CD4-positive, alpha-beta T cell (primary cell): ENCODE measurements at regions not wholly inside any gene's neighbourhood (a gene's known extent, or its start where the extent isn't known, plus 50 kb on each side); places are given as distances from the start of the nearest gene placed in this dataset.

Experiments used
- ATAC-seq: fragments of 200-7000 bp; cut with Tn5 transposase; one replicate; pipeline ENCODE4 v1.10.0; 2022; ENCODE audit warnings: mild to moderate bottlenecking; ENCODE audit not compliant: poor library complexity
- CTCF ChIA-PET: fragments of 350-600 bp; sonication (Branson Sonifier 250); formaldehyde crosslinking; loops from one replicate; lab custom pipeline; 2021; ENCODE audit warnings: antibody characterized with exemption, inconsistent platforms; lab: Charles Lee
- POLR2A ChIA-PET: fragments of 350-600 bp; sonication (Branson Sonifier 250); formaldehyde crosslinking; loops from one replicate; lab custom pipeline; 2021; ENCODE audit warnings: antibody characterized with exemption, inconsistent platforms; lab: Charles Lee
- DNase-seq, 14 experiments: peaks; one replicate each; pipeline ENCODE4 v3.0.0-alpha.2; 2013 to 2020; ENCODE audit warnings: mixed read lengths in 2 of 14
- H3K27ac ChIP-seq, 2 donors: one replicate each; pipeline versions ENCODE4 v1.5.1 to v1.7.0; 2013; ENCODE audit warnings: low read length in 2 of 2, low read depth in 1 of 2, mild to moderate bottlenecking in 1 of 2
- H3K27me3 ChIP-seq, 2 experiments: 1 replicate in 1 of 2; 2 replicates in 1 of 2; pipeline versions ENCODE4 v1.6.1 to v1.7.0; 2013; ENCODE audit warnings: low read length in 2 of 2, control low read depth in 1 of 2, mild to moderate bottlenecking in 1 of 2, moderate library complexity in 1 of 2; ENCODE audit not compliant: insufficient read depth in 2 of 2, control insufficient read depth in 1 of 2
- H3K36me3 ChIP-seq: one replicate; pipeline ENCODE4 v1.6.1; 2013; ENCODE audit warnings: low read length, control low read depth; ENCODE audit not compliant: insufficient read depth
- H3K4me1 ChIP-seq: one replicate; pipeline ENCODE4 v1.6.1; 2013; ENCODE audit warnings: low read length, control low read depth; ENCODE audit not compliant: insufficient read depth
- H3K4me3 ChIP-seq: one replicate; pipeline ENCODE4 v1.5.1; 2013; ENCODE audit warnings: mild to moderate bottlenecking, low read length, moderate library complexity
- H3K9me3 ChIP-seq, 2 experiments: 1 replicate in 1 of 2; 2 replicates in 1 of 2; pipeline versions ENCODE4 v1.6.1 to v1.7.0; 2013; ENCODE audit warnings: low read length in 2 of 2, mild to moderate bottlenecking in 2 of 2, control low read depth in 1 of 2, moderate library complexity in 1 of 2; ENCODE audit not compliant: control insufficient read depth in 1 of 2, insufficient read depth in 1 of 2
- H3K27ac Mint-ChIP-seq: one replicate; pipeline ENCODE4 v1.8.0; 2020; ENCODE audit warnings: mixed read lengths
- H3K27me3 Mint-ChIP-seq: one replicate; pipeline ENCODE4 v1.8.0; 2021; ENCODE audit warnings: mixed read lengths
- H3K36me3 Mint-ChIP-seq: one replicate; pipeline ENCODE4 v1.8.0; 2021; ENCODE audit warnings: low read depth, mixed read lengths
- H3K4me1 Mint-ChIP-seq: one replicate; pipeline ENCODE4 v1.8.0; 2021; ENCODE audit warnings: low read depth, mixed read lengths
- H3K4me3 Mint-ChIP-seq: one replicate; pipeline ENCODE4 v1.8.0; 2020; ENCODE audit warnings: mild to moderate bottlenecking, mixed read lengths
- H3K9me3 Mint-ChIP-seq: one replicate; pipeline ENCODE4 v1.8.0; 2020; ENCODE audit warnings: mixed read lengths
- intact Hi-C, 2 experiments: fragments of 100-400 bp; cut with DNase I in 1 of 2; cut with micrococcal nuclease in 1 of 2; formaldehyde crosslinking; loops; one replicate each; pipeline versions ENCODE4 v1.15.1 to v1.9.0; 2023 to 2025; cut with DNase I, micrococcal nuclease
- TF ChIP-seq, protein P1 (sequence below): fragments of 200-600 bp; IDR thresholded peaks from one replicate; pipeline ENCODE4 v1.8.0; 2022; ENCODE audit warnings: antibody characterized with exemption, mild to moderate bottlenecking

- H3K36me3 Mint-ChIP-seq = no peaks in the 10 kb centered on the region
- no peak overlapping the region for H3K4me3 Mint-ChIP-seq
- H3K27me3 ChIP-seq = no peaks in the 10 kb centered on the region
- ChIA-PET CTCF (no interaction called here), POLR2A (no interaction called here)
- H3K4me3 ChIP-seq = no peak overlapping the region
- no peaks in the 10 kb centered on the region for H3K9me3 Mint-ChIP-seq
- DNase-seq = no peak
- H3K4me1 Mint-ChIP-seq = no peaks in the 10 kb centered on the region
- H3K27ac ChIP-seq = no peak overlapping the region
- TF ChIP-seq, protein P1, sequence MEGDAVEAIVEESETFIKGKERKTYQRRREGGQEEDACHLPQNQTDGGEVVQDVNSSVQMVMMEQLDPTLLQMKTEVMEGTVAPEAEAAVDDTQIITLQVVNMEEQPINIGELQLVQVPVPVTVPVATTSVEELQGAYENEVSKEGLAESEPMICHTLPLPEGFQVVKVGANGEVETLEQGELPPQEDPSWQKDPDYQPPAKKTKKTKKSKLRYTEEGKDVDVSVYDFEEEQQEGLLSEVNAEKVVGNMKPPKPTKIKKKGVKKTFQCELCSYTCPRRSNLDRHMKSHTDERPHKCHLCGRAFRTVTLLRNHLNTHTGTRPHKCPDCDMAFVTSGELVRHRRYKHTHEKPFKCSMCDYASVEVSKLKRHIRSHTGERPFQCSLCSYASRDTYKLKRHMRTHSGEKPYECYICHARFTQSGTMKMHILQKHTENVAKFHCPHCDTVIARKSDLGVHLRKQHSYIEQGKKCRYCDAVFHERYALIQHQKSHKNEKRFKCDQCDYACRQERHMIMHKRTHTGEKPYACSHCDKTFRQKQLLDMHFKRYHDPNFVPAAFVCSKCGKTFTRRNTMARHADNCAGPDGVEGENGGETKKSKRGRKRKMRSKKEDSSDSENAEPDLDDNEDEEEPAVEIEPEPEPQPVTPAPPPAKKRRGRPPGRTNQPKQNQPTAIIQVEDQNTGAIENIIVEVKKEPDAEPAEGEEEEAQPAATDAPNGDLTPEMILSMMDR = no peak
- H3K4me1 ChIP-seq = no peaks in the 10 kb centered on the region
- no peak overlapping the region for H3K27ac Mint-ChIP-seq
- no peak for ATAC-seq
- no peaks in the 10 kb centered on the region for H3K27me3 Mint-ChIP-seq
- no peaks in the 10 kb centered on the region for H3K9me3 ChIP-seq
- intact Hi-C loops = no loop called here
- no peaks in the 10 kb centered on the region for H3K36me3 ChIP-seq
These were observed 511.0 kb upstream of the CDH7 start for GRCh38 chr18:65239787-65240186.

- no peaks in the 10 kb centered on the region for H3K27me3 Mint-ChIP-seq
- no peak overlapping the region for H3K27ac Mint-ChIP-seq
- ATAC-seq = no peak
- no peaks in the 10 kb centered on the region for H3K27me3 ChIP-seq
- ChIA-PET POLR2A (no interaction called here), CTCF (no interaction called here)
- H3K4me1 ChIP-seq = no peaks in the 10 kb centered on the region
- TF ChIP-seq, protein P1 = no peak
- no peaks in the 10 kb centered on the region for H3K36me3 Mint-ChIP-seq
- no peak for DNase-seq
- H3K27ac ChIP-seq = no peak overlapping the region
- no peaks in the 10 kb centered on the region for H3K36me3 ChIP-seq
- H3K4me3 Mint-ChIP-seq = no peak overlapping the region
- intact Hi-C loops = no loop called here
- H3K9me3 Mint-ChIP-seq = no peaks in the 10 kb centered on the region
- peaks cover 0 to 8% of the 10 kb centered on the region in 2 experiments for H3K9me3 ChIP-seq
- no peak overlapping the region for H3K4me3 ChIP-seq
- no peaks in the 10 kb centered on the region for H3K4me1 Mint-ChIP-seq
These were observed 514.7 kb upstream of the CDH7 start for GRCh38 chr18:65235966-65236624.

- Histone ChIP-seq H3K4me1 (no peaks in the 10 kb centered on the region), H3K4me3 (no peak overlapping the region), H3K36me3 (no peaks in the 10 kb centered on the region), H3K27me3 (no peaks in the 10 kb centered on the region), H3K9me3 (peaks cover 0 to 8% of the 10 kb centered on the region in 2 experiments), H3K27ac (no peak overlapping the region)
- no peak for DNase-seq
- ChIA-PET CTCF (no interaction called here), POLR2A (no interaction called here)
- TF ChIP-seq, protein P1 = no peak
- ATAC-seq = no peak
- H3K4me3 Mint-ChIP-seq = no peak overlapping the region
- H3K27ac Mint-ChIP-seq = no peak overlapping the region
- intact Hi-C loops = no loop called here
- H3K4me1 Mint-ChIP-seq = no peaks in the 10 kb centered on the region
- H3K36me3 Mint-ChIP-seq = no peaks in the 10 kb centered on the region
- H3K27me3 Mint-ChIP-seq = no peaks in the 10 kb centered on the region
- no peaks in the 10 kb centered on the region for H3K9me3 Mint-ChIP-seq
These were observed 520.5 kb upstream of the CDH7 start for GRCh38 chr18:65230311-65230710.
